ENCODE measurements at regions not wholly inside any gene's neighbourhood (a gene's known extent, or its start where the extent isn't known, plus 50 kb on each side); places are given as distances from the start of the nearest gene placed in this dataset.

GRCh38 chr22:23458663-23459541 is 121.2 kb downstream of the IGLL1 start:
- TF ChIP-seq CTCF (IDR thresholded peaks at IDR 0.05; ENCODE audit: borderline replicate concordance, extremely low read depth, low read length, poor library complexity, severe bottlenecking) = no peak
- no peak for TF ChIP-seq EZH2 (IDR thresholded peaks at IDR 0.05; ENCODE audit: borderline replicate concordance, low read depth, low read length, severe bottlenecking)

All from DND-41 (cell line).